GM18873 (cell line): ENCODE measurements at regions not wholly inside any gene's neighbourhood (a gene's known extent, or its start where the extent isn't known, plus 50 kb on each side); places are given as distances from the start of the nearest gene placed in this dataset.

ENCODE experiments used
- ATAC-seq: cut with Tn5 transposase; IDR thresholded peaks from one replicate; pipeline ENCODE4 v1.9.1; 2021; ENCODE audit warnings: mild to moderate bottlenecking, moderate library complexity, moderate number of reproducible peaks; ENCODE audit not compliant: unreplicated experiment, low FRiP score

DNA sequence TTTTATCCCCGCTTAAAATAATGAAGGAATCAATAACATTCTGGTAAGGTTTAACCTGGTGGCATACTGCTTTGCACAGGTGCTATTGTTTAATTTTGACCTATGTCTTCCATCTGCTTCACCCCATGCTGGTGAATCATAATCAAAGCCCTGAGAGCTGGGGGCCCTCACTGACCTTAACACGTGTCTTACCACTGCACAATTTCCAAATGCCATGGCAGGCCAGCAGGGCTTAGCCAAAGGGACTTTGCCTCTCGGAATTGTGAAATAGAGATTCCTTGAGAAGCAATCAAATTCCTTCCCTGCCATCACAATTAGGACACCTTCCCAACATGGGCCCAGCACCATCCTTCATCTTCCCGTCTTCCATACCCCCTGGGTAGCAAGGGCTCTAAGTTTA lies 242.6 kb upstream of the THBS1 start:
- ATAC-seq: no peak

DNA sequence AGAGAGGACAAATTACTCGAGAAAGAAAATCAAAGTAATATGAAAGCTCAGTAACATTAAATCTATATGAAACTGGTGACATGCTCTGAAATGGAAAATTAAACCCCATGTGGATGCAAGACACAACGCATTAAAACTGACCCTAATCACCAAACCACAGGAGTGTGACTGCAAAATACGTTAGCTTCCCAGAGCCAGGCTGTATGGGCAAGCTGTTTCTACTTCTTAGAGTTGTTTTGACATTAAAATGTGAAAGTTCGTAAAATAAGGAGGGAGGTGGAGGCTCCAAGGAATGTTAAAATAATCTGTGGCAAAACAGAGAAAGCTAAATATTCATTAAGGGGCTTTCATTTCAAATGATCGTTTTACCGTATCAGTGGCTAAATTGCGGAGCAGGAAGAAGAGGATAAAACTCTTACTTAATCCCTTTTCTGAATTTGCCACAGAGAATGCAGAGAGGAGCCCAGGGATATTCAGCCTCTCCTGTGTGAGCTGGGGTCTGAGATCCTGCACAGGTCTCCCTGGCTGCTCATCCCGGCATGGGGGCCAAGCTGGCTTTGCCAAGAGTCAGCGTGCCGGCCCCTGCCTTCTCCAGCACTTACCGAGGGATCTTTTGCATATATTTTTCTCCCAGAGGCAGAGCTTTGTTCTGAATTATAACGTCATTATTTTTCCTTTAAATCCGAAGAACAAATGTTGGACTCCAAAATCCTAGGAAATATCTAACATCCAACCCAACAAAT lies 239.8 kb upstream of the THBS1 start:
- no peak for ATAC-seq

DNA sequence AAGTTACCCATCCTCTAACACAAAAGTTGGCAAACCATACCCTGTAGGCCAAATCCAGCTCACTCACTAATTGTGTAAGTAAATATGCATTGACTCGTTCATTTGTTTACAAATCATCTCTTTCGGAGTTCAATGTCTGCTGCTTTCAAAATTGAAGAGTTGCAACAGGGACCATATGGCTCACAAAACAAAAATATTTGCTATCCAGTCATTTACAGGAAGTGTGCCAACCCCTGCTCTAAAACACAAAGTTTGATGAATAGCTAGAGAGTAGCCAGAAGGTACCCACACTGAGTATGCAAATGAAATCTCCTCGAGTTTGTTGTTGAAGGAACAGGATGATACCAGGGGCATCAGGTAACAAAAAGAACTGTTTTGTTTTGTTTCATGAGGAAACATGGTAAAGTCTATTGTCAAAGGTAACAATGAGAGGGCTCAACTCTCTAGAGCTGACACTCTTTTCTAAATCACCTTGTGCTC lies 236.2 kb upstream of the THBS1 start:
- no peak for ATAC-seq

DNA sequence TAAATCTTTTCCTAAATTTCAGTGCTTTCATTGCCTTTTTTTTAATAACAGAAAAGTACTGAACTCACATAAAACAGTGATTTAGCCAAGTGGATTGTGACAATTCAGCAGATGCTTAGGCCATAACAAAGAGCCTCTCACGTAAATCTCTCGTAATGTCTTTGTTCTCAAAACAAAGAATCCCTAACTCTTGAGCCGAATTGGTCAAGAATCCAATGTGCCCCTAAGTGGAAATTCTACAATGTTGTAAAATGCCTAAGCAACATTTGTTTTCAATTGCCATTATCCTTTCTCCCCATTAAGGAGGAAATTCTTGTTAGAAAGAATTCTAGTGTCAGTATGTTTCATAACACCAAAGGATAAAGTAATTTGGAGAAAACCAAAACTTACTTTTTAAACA lies 235.7 kb upstream of the THBS1 start:
- ATAC-seq: no peak

DNA sequence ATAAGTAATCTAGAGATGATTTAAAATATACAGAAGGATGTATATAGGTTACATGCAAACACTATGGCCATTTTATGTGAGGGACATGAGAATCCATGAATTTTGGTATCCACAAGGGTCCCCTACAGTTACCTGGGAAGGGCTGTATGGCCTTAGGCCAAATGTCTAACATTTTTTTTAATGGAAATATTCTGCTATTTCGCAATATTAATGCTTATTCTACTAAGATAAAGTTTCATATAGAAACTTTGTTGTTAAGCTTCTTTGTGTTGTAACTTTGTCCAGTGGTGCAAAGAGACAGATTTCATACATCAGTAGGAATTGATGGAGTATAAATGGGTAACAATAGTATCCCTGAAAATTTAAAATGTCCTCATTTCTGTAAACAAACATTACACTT lies 233.4 kb upstream of the THBS1 start:
- ATAC-seq: no peak

DNA sequence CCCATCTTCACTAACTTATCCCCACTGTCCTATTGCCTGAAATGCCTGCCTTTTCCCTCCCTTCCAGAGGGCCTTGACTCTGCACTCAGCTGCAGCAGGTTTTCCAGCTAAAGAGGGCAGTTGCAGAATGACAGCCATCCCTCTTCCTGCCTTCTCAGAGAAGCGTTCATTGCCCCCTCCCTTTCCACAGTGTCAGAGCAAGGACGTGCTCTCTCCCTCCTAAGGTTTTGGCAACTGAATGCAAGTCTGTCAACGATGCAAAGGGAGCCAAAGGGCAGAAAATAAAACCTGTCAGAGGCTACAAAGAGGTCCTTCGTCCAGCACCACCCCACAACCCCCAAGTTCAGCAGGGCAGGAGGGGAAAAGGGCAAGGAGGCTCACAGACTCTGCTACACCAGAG lies 230.1 kb upstream of the THBS1 start:
- no peak for ATAC-seq

DNA sequence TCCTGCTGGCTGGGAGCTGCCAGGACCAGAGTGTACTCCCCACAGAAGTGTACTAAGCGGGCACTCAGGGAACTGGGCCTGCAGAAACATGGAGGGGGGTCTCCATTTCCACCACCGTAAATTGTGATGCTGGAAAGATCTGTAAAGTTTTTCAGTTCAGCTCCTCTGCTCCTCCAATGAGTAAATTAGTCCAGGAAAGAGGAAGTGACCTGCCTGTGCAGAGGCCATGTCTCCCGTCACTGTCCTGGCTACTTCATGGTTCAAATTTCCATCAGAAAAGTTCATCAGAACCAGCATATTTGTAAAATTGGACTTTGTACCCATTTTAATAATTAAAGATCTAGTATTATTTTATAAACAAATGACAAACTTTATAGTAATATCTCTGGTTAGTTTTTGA lies 226.7 kb upstream of the THBS1 start:
- no peak for ATAC-seq

DNA sequence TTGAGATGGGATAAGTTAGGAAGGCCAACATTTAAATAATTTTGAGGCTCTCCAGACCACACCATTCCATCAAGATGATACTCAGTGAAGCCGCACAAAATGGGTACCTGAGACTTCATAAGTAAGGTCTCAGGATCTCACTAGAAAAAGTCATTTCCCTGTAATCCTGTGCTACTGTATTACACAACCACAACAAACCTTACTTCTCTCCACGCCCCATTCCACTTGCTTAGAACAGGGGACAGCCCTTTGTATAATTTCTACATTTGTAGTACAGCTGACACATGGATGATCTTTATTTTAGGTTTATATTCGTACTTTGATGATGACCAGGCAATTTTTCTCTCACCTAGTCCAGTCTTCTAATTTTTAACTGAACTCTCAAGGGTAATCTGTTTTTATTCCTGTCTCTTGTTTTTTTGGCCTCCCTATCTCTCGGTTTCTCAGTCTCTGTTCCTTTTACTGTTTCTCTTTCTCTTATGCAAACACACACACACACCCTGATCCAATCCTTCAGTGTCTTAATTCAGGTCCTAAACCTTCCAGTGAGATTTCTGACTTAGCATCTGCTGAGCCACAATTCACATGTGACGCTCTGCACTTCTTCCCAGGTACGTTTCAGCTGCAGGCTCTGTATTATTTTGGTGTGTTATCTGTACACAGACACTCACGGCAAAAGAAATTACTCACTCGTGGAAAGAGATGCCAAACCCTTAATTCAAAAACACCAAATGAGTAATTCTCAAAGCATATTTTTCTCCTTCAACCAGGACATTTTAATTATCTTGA lies 223.2 kb upstream of the THBS1 start:
- no peak for ATAC-seq

DNA sequence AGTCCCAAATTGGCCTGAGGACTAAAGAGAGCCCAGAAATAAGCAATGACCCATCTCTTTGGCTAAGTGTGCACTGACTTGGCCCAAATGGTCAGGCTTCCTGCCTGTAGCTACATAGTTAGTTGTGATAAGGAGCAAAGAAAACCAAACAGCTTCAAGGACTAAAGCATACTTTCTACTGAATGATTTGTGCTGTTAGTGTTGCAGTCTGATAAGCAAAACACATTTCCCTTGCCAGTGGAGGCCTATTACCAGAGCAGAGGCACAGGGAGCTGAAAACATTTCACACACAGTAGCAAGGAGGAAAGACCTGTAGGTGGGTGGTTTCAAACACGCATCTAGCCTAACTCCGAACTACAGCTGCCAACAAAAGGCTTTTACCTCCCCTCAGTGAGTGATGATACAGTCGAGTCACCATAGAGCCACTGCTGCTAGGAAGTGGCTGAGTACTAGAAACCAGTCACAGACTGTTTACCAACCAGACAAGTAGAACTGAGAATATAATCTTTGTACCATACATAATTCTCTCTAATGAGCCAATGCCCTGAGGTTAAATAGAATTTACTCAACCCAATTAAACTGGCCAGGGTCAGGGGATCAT lies 222.3 kb upstream of the THBS1 start:
- no peak for ATAC-seq

DNA sequence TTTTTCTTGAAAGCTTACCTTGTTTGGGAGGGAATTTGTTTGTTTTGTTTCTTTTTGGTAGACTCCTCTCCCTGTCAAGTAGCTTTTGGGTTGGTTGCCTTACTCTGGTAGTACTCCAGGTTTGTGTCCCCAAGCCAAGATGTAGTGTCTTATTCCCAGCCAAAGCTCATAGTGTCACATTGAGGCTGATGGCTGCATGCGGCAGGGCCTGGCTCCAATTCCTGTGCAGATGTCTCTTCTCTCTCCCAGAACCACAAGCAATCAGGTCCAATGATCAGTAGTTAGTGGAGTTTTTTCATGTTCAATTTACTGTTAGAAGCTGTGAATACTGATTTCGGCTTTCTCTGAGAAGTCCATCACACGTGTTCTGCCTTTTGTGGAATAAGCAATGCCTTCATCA lies 221.1 kb upstream of the THBS1 start:
- ATAC-seq: no peak

DNA sequence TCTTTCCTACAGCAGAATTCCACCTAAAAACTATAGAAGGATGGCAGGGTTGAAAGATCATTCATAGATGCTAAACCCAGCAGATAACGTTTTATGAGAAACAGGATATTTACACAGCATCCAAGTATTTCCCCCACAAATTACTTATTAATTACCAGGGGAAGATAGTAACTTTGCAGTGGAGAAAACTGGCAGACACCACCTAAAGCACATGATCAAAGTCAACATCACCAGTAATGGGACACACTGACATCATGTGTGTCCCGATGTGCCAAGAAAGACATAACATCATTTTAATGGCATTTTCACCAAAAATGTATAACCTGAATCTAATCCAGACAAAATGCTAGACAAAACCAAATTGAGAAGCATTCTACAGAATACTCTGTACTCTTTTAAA lies 220.4 kb upstream of the THBS1 start:
- no peak for ATAC-seq

DNA sequence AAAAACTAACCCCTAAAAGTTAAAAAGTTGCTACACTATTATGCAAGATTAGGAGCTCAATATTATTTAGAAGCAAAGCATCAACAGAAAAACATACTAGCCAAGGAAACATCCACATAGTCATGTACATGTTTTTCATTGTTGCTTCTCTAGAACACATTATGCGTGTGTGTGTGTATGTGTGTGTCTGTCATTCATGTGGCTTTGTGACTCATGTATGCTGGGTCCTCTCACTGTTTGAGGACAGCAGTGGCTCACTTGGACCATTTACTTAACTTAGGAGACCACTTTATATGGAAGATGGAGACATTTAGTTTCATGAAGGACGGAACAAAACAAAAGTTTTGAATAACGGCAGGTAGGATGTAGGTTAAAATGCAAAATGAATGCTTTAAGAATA lies 219.4 kb upstream of the THBS1 start:
- no peak for ATAC-seq

DNA sequence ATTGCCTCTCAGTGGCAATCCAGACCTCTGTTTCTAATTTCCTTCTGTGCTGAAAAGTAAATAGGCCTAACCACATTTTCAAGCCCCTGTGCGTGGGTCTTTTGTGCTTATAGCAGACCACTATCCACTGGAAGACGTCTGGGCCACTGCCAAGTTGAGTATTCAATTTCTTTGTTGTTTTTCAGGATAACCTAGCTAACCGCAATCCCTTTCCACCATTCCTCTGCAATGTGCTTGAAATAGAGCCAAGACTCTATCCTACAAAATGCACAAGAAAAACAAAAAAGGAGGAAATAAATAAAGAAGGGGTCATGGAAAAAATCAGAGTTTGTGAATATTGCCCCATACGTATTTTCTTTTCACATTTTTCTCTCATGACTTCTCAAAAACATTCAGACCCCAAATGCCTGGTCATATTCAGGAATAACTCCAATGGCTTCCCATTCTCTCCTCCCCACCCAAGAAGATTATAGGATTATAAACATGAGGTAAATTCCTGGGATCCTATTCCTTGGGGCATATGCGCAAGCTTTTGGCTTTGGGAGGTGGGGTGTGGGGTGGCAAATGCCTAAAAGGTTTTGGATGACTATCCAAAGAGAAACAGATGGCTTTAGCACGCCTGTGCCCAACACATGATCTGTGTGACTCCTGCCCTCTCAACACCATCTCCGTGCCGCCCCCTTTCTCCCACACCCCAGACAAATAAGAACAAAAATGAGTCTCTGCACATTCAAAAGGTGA lies 217.9 kb upstream of the THBS1 start:
- ATAC-seq: no peak

DNA sequence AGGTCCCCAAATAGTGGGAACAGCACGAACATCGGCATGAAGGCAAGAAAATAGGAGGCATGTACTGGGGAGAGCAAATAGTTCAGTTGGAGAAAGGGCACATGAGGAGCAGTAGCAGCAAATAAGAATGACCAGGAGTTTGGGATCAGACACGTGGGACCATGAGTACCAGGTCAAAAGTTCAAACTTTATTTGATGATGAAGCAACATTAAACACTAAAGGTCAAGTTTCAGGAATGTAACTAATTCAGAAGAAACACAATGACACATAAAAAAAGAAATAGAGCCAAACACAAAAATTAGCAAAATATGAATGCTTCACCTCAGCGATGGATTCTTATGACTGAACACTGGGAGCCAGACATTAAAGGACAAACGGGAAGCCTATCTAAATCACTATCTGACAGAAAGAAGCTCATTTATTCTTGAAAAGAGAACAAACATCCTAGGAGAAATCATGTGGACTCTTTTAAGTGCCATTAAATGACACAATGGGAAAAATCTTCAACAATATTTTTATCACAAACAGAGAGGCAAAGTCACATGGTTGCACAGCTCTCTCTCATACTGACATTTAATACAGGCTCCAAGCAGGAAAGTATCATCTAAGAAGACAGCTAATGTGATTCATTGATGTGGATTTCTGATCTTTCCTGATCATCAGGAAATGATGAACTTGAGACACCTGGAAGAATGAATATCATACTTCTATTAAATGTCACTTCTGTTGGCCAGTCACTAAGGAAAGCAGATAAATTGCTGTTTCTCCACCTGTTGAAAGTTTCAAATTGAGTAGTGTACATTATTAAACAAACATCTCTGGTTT lies 216.9 kb upstream of the THBS1 start:
- ATAC-seq: no peak

DNA sequence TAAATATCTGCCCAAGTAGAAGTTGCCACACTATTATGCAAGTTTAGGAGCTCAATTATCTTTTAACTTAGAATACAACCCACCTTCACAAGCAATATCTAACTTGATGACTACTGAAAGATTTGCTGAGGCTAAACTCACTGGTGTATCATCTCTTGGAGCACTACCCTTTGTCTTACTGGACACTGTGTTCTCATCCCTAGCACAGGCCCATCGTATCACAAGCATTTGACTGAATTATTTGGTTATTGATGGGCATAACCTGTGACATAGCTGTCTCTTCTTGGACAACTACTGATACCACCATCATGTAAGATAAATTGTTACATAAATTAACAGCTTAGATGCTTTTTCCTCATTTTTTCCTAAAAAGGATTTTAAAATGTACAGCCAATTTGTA lies 216.2 kb upstream of the THBS1 start:
- ATAC-seq: no peak

DNA sequence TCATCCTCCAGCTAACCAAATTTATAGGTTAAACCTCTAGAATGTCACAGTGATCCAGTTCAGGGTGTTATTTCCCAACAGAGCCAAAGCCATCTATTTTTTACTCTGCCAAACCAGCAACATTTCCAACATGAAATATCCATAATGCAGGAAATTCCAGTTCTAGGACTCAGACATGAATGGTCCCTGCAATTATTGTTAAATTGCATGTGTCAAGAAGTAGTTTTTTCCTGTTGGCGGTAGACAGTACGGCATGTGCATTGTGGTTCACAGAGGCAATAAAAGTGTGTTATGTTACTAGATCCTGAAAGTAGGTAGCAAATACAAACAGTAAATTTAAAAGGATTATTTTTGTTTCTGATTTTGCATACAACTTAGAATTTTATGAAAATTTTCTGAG lies 215.7 kb upstream of the THBS1 start:
- ATAC-seq: no peak

DNA sequence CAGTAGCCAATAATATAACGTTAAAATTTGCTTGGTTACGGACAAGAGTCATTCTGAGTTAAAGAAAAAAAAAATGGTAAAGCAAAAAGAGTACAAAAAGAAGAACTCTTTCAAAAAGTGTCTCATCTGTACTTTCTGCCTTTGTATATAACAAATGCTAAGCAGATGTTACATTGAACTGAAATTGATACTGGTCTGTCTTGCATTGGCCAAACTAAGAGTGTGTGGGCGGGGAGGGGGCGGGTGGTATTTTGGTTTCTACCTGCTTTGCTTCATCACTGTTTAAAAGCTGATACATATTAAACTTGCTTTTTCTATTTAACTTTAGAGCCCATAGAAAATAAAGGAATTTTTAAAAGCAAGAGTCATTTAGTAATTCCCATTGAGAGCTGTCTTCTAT lies 215.0 kb upstream of the THBS1 start:
- ATAC-seq: no peak

DNA sequence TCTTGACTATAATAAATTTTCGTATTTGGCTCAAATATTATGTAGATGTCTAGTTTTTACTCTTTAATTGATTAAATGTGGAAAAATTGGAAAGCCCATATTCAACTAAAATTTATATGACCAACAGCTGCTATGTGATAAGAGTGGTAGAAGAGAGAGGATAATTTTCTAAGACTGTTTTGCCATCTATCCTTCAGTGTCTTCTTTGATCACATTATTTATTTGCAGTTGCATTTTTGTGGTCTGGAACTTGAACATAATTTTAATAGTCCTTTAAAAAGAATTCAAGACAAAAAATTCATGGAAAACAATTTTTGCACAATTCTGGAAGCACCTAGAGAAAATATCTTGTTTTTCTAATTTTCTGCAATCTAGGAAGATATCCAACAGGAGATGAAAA lies 213.3 kb upstream of the THBS1 start:
- no peak for ATAC-seq

DNA sequence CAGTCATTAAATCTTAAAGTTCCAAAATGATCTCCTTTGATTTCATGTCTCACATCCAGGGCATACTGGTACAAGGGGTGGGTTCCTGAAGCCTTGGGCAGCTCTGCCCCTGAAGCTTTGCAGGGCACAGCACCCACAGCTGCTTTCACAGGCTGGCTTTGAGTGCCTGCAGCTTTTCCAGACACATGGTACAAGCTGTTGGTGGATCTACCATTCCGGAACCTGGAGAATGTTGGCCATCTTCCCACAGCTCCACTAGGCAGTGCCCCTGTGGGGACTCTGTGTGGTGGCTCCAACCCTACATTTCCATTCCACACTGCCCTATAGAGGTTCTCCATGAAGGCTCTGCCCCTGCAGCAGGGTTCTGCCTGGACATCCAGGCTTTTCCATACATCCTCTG lies 211.1 kb upstream of the THBS1 start:
- ATAC-seq: no peak

DNA sequence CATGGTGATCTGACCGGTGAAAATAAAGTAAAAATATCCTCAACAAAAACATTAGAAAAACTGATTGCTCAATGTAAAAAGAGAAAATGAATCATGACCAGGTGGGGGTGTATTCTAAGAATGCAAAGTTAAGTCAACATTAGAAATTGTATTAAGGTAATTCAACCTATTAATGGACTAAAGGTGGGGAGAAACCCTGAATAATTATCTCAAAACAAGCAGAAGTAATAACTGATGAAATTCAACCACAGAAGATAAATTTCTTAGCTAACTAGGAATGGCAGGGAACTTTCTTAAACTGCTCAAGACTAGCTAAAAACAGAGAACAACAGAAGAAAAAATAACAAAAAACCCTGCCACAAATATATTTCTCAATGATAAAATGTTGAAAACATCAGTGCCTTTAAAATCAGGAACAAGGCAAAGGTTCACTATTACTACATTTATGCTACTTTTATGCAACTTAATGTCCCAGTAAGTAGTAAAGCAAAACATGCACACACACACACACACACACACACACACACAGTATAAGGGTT lies 204.4 kb upstream of the THBS1 start:
- ATAC-seq: no peak
